Ovary (tissue), 3 donors: ENCODE measurements at regions not wholly inside any gene's neighbourhood (a gene's known extent, or its start where the extent isn't known, plus 50 kb on each side); places are given as distances from the start of the nearest gene placed in this dataset.
"Not testable (repeated sequence)": the region's sequence is repeated elsewhere in the genome, so short reads cannot be mapped to it uniquely, and the experiment has no call there.

Experiments used
- POLR2A ChIP-seq: fragments of 450-650 bp; IDR thresholded peaks from one replicate; pipeline ENCODE4 v1.6.1; 2017; ENCODE audit warnings: antibody characterized with exemption, mild to moderate bottlenecking, moderate library complexity
- TF ChIP-seq, protein P1 (sequence below), 3 donors: fragments of 450-650 bp in 2 of 3; fragments of 200-600 bp in 1 of 3; IDR thresholded peaks; one replicate each; pipeline versions ENCODE4 v1.5.1 to v1.8.0; 2016 to 2022; ENCODE audit warnings: antibody characterized with exemption in 3 of 3, mild to moderate bottlenecking in 1 of 3
- donor health status: DM: no; HTN: no; CAD: no.

DNA sequence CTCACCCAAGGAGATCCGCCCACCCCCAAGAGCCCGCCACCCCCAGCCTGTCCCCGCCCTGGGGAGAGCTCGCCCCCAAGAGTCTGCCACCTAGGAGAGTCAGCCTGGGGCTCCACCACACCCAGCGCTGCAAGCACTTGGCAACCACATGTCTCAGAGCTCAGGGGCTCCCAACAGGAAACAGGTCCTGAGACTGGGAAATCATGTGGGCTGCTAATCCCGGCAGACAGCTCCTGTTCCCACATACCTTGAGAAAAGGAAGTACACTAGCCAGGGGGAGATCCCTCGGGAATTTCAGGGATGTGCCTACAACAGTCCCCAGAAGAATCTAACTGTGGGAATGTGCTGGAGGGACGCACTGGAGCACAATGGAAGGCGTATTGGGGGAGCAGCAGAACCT is 331.4 kb downstream of the ANAPC1 start:
- TF ChIP-seq, protein P1, sequence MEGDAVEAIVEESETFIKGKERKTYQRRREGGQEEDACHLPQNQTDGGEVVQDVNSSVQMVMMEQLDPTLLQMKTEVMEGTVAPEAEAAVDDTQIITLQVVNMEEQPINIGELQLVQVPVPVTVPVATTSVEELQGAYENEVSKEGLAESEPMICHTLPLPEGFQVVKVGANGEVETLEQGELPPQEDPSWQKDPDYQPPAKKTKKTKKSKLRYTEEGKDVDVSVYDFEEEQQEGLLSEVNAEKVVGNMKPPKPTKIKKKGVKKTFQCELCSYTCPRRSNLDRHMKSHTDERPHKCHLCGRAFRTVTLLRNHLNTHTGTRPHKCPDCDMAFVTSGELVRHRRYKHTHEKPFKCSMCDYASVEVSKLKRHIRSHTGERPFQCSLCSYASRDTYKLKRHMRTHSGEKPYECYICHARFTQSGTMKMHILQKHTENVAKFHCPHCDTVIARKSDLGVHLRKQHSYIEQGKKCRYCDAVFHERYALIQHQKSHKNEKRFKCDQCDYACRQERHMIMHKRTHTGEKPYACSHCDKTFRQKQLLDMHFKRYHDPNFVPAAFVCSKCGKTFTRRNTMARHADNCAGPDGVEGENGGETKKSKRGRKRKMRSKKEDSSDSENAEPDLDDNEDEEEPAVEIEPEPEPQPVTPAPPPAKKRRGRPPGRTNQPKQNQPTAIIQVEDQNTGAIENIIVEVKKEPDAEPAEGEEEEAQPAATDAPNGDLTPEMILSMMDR (IDR thresholded peaks at IDR 0.05) = not testable (repeated sequence)
- TF ChIP-seq POLR2A = not testable (repeated sequence)
